Tibial artery (tissue), 4 donors: ENCODE measurements at regions not wholly inside any gene's neighbourhood (a gene's known extent, or its start where the extent isn't known, plus 50 kb on each side); places are given as distances from the start of the nearest gene placed in this dataset.

Experiments used
- DNase-seq, 2 donors: peaks; one replicate each; pipeline ENCODE4 v3.0.0-alpha.2; 2019
- H3K27ac ChIP-seq, 2 donors: fragments of 200-600 bp; sonication (generic) in 1 of 2; 1 replicate in 1 of 2; 2 replicates in 1 of 2; pipeline ENCODE4 v1.5.1; 2018 to 2019; ENCODE audit warnings: mild to moderate bottlenecking in 1 of 2
- H3K27me3 ChIP-seq, 2 donors: fragments of 200-600 bp; sonication (generic) in 1 of 2; one replicate each; pipeline versions ENCODE4 v1.5.1 to v1.6.0; 2016 to 2019
- H3K36me3 ChIP-seq, 3 donors: fragments of 200-600 bp; sonication (generic) in 2 of 3; one replicate each; pipeline ENCODE4 v1.5.1; 2016 to 2019; ENCODE audit warnings: mild to moderate bottlenecking in 2 of 3
- H3K4me1 ChIP-seq, 4 donors: fragments of 200-600 bp; sonication (generic) in 2 of 4; 1 replicate in 3 of 4; 2 replicates in 1 of 4; pipeline ENCODE4 v1.5.1; 2016 to 2019
- H3K4me3 ChIP-seq, 2 donors: fragments of 200-600 bp; sonication (generic) in 1 of 2; 1 replicate in 1 of 2; 2 replicates in 1 of 2; pipeline ENCODE4 v1.5.1; 2018 to 2019; ENCODE audit warnings: mild to moderate bottlenecking in 2 of 2
- H3K9me3 ChIP-seq, 3 donors: fragments of 200-600 bp; sonication (generic) in 1 of 3; one replicate each; pipeline ENCODE4 v1.5.1; 2016 to 2019
- CTCF ChIP-seq, 2 experiments: fragments of 200-600 bp in 1 of 2; fragments of 450-650 bp in 1 of 2; IDR thresholded peaks; one replicate each; pipeline ENCODE4 v1.5.1; 2017 to 2019; ENCODE audit warnings: antibody characterized with exemption in 2 of 2, mild to moderate bottlenecking in 1 of 2, moderate library complexity in 1 of 2
- intact Hi-C: fragments of 100-400 bp; cut with DNase I; formaldehyde crosslinking; loops from one replicate; pipeline ENCODE4 v1.15.0; 2023; ENCODE audit warnings: low total_unique reads

DNA sequence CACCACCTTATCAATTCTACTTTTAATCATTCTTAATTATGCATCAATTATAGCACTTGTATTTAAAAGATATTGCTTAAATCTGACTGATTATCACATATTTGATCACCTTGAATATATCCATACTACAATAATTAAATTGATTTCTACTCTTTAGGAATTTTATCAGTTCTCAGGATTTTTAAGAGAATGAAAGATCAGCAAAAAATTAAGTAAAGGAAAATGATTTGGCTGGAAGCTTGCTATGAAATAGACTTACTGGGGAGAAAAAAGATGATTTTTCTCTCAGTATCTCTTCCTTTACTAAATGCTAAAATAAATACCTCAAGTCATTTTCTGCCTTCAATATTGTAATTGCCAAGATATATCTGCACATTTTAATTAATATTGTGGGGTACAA is 848.6 kb downstream of the LTN1 start:
- H3K36me3 ChIP-seq = no peaks in the 10 kb centered on the region
- intact Hi-C loops = no loop called here
- no peaks in the 10 kb centered on the region for H3K27me3 ChIP-seq
- no peak overlapping the region for H3K27ac ChIP-seq
- no peaks in the 10 kb centered on the region for H3K4me1 ChIP-seq
- no peak for DNase-seq
- TF ChIP-seq CTCF (IDR thresholded peaks at IDR 0.05) = no peak
- H3K9me3 ChIP-seq = peaks cover 0 to 9% (median 0%) of the 10 kb centered on the region in 3 donors
- H3K4me3 ChIP-seq = no peak overlapping the region

- no peak for DNase-seq
- Histone ChIP-seq H3K4me1 (no peaks in the 10 kb centered on the region), H3K36me3 (no peaks in the 10 kb centered on the region), H3K27me3 (no peaks in the 10 kb centered on the region), H3K4me3 (no peak overlapping the region), H3K9me3 (peaks cover 0 to 12% (median 0%) of the 10 kb centered on the region in 3 donors), H3K27ac (no peak overlapping the region)
- no peak for TF ChIP-seq CTCF (IDR thresholded peaks at IDR 0.05)
- intact Hi-C loops = no loop called here
Measured at GRCh38 chr21:28142697-28143096, 850.0 kb downstream of the LTN1 start.

- no peak for TF ChIP-seq CTCF (IDR thresholded peaks at IDR 0.05)
- Histone ChIP-seq H3K27ac (no peak overlapping the region), H3K9me3 (peaks cover 0 to 12% (median 0%) of the 10 kb centered on the region in 3 donors), H3K27me3 (no peaks in the 10 kb centered on the region), H3K4me3 (no peak overlapping the region), H3K36me3 (no peaks in the 10 kb centered on the region), H3K4me1 (no peaks in the 10 kb centered on the region)
- intact Hi-C loops = no loop called here
- DNase-seq = no peak
Measured at GRCh38 chr21:28138272-28138671, 854.4 kb downstream of the LTN1 start.

GRCh38 chr21:28136656-28137255 is 855.9 kb downstream of the LTN1 start:
- Histone ChIP-seq H3K27ac (no peak overlapping the region), H3K4me3 (no peak overlapping the region), H3K9me3 (peaks cover 0 to 12% (median 0%) of the 10 kb centered on the region in 3 donors), H3K4me1 (no peaks in the 10 kb centered on the region), H3K27me3 (no peaks in the 10 kb centered on the region), H3K36me3 (no peaks in the 10 kb centered on the region)
- no peak for DNase-seq
- intact Hi-C loops = no loop called here
- no peak for TF ChIP-seq CTCF (IDR thresholded peaks at IDR 0.05)

DNA sequence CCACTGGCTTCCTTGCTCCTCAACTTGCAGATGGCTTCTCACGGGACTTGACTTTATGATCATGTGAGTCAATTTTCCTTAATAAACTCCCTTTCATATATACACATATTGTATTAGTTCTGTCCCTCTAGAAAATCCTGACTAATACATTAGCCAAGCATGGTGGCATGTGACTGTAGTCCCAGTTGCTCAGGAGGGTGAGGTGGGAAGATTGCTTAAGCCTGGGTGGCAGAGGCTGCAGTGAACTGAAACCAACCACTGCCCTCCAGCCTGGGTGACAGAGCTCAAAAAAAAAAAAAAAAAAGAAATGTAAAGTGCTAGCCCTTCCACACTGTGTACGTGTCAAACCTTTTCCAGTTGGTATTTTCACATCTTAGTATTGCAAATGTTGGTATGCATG is 857.0 kb downstream of the LTN1 start:
- Histone ChIP-seq H3K27me3 (no peaks in the 10 kb centered on the region), H3K36me3 (no peaks in the 10 kb centered on the region), H3K27ac (no peak overlapping the region), H3K4me1 (no peaks in the 10 kb centered on the region), H3K4me3 (no peak overlapping the region), H3K9me3 (peaks cover 0 to 12% (median 8%) of the 10 kb centered on the region in 3 donors)
- TF ChIP-seq CTCF (IDR thresholded peaks at IDR 0.05) = no peak
- intact Hi-C loops = no loop called here
- DNase-seq = no peak

DNA sequence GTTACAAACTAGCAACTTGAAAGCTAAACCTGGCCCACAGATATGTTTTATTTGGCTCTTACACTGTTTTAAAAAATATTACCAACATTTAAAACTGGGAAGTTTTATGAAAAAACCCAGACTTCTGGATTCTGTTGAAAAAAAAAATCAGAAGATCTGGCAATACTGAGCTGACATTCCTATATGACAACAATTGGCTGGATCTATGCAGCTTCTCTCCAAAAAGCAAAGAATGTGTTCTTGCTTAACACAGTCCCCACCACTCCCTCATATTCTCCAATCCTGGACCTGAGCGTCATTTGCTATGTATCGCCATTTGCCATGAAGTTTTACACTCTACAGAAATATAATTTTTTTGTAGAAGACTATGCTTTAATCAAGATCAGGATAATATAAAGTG is 859.6 kb downstream of the LTN1 start:
- no peaks in the 10 kb centered on the region for H3K4me1 ChIP-seq
- H3K9me3 ChIP-seq = peaks cover 0 to 8% (median 0%) of the 10 kb centered on the region in 3 donors
- H3K4me3 ChIP-seq = no peak overlapping the region
- H3K36me3 ChIP-seq = no peaks in the 10 kb centered on the region
- no peaks in the 10 kb centered on the region for H3K27me3 ChIP-seq
- intact Hi-C loops = no loop called here
- no peak overlapping the region for H3K27ac ChIP-seq
- TF ChIP-seq CTCF (IDR thresholded peaks at IDR 0.05) = no peak
- no peak for DNase-seq
